ENCODE measurements at regions not wholly inside any gene's neighbourhood (a gene's known extent, or its start where the extent isn't known, plus 50 kb on each side); places are given as distances from the start of the nearest gene placed in this dataset.

GRCh38 chr6:16837217-16837972 is 76.1 kb upstream of the ATXN1 start:
- no peak for DNase-seq (ENCODE audit: extremely low read depth, low read depth)
- no peak for TF ChIP-seq CTCF (IDR thresholded peaks at IDR 0.05; ENCODE audit: low read depth, low read length)

GRCh38 chr6:16836144-16836981 is 75.1 kb upstream of the ATXN1 start:
- DNase-seq (ENCODE audit: extremely low read depth, low read depth), result no peak

DNA sequence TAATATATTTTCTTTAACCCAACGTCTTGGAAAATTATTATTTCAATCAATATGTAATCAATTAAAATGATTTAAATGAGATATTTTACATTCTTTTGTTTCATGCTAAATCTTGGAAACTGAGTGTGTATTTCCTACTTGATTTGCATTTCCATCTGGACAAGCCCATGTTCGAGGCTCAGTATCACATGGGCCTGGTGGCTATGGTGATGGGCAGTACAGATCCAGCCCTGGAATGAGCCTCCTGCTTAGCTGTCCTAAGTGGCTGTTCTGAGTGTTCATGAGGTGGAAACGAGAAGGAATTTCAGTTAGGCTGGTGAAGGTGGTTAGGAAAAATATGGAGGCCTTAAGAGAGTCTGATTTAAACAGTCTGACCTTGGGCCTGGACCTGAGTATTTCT is 73.0 kb upstream of the ATXN1 start:
- no peak for DNase-seq (ENCODE audit: extremely low read depth, low read depth)
- no peak for TF ChIP-seq CTCF (IDR thresholded peaks at IDR 0.05; ENCODE audit: low read depth, low read length)

More at GRCh38 chr6:16836144-16836981, 75.1 kb upstream of the ATXN1 start:
- TF ChIP-seq CTCF (IDR thresholded peaks at IDR 0.05; ENCODE audit: low read depth, low read length), result no peak

GRCh38 chr6:16832721-16833120 is 71.5 kb upstream of the ATXN1 start:
- TF ChIP-seq CTCF (IDR thresholded peaks at IDR 0.05; ENCODE audit: low read depth, low read length), result no peak

GRCh38 chr6:16832043-16832567 is 70.8 kb upstream of the ATXN1 start:
- no peak for DNase-seq (ENCODE audit: extremely low read depth, low read depth)
- no peak for TF ChIP-seq CTCF (IDR thresholded peaks at IDR 0.05; ENCODE audit: low read depth, low read length)

More at GRCh38 chr6:16832721-16833120, 71.5 kb upstream of the ATXN1 start:
- no peak for DNase-seq (ENCODE audit: extremely low read depth, low read depth)

DNA sequence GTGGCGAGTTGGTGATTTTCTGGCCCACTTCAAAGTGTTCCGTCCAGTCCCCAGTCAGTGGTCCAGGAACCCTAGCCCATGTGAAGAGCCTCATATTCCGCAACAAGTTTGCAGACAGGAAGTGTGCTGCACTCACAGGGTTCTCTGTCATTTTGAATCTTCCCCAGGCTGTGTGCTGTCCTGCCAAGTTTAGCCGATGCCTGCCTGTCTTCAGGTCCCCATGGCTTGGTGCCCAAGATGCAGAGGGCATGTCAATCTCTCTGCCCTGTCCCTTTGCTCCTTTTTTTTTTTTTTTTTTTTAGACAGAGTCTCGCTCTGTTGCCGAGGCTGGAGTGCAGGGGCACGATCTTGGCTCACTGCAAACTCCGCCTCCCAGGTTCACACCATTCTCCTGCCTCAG is 69.9 kb upstream of the ATXN1 start:
- DNase-seq (ENCODE audit: extremely low read depth, low read depth), result no peak
- no peak for TF ChIP-seq CTCF (IDR thresholded peaks at IDR 0.05; ENCODE audit: low read depth, low read length)

GRCh38 chr6:16828058-16828457 is 66.8 kb upstream of the ATXN1 start:
- DNase-seq (ENCODE audit: extremely low read depth, low read depth), result no peak
- no peak for TF ChIP-seq CTCF (IDR thresholded peaks at IDR 0.05; ENCODE audit: low read depth, low read length)
